ENCODE measurements at regions not wholly inside any gene's neighbourhood (a gene's known extent, or its start where the extent isn't known, plus 50 kb on each side); places are given as distances from the start of the nearest gene placed in this dataset.

- TF ChIP-seq U2AF1 (optimal IDR thresholded peaks at IDR 0.05; ENCODE audit: low read depth, low read length) (no peak), CTCF (IDR thresholded peaks at IDR 0.05 in 2 of 3, conservative IDR thresholded peaks at IDR 0.05 in 1 of 3; ENCODE audit: insufficient read depth in 2 of 3, low read depth in 1 of 3, low read length in 3 of 3) (no peak), ZNF830 (CRISPR knock-in tag; IDR thresholded peaks at IDR 0.05) (no peak), FOXM1 (IDR thresholded peaks at IDR 0.05; ENCODE audit: low read depth) (no peak), FOXM1 (CRISPR knock-in tag; IDR thresholded peaks at IDR 0.05; ENCODE audit: low read depth) (no peak)
These were observed 206.6 kb downstream of the BAMBI start for GRCh38 chr10:28883741-28884423.
